ENCODE measurements at regions not wholly inside any gene's neighbourhood (a gene's known extent, or its start where the extent isn't known, plus 50 kb on each side); places are given as distances from the start of the nearest gene placed in this dataset.

DNA sequence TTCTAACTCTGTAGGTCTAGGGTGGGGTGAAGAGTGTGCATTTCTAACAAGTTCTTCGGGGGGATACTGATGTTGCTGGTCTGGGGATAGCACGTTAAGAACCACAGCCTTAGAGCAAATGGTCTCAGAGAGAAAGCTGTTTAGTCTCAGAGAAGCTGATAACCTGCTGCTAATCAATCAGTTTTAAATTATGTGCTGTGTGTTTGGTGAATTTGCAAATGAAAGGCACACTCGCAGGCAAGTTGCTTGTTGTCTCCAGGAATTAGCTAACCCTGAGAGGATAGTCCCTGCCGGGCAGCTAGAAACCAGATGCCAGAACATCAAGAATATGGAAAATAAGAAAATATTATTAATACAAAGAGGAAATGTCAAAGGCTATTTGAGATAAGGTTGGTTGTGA lies 79.2 kb downstream of the DMRT2 start:
- no peak overlapping the region for H3K4me3 ChIP-seq
- H3K9me3 ChIP-seq, result no peaks in the 10 kb centered on the region
- intact Hi-C loops (cut with DNase I; ENCODE audit: low total_unique reads), result no loop called here
- H3K36me3 ChIP-seq, result no peaks in the 10 kb centered on the region
- no peaks in the 10 kb centered on the region for H3K4me1 ChIP-seq
- H3K27ac ChIP-seq, result no peak overlapping the region
- TF ChIP-seq POLR2AphosphoS5 (IDR thresholded peaks at IDR 0.05), result no peak
- no peak for DNase-seq (ENCODE audit: low spot score in 2 of 2)
- H3K27me3 ChIP-seq, result no peaks in the 10 kb centered on the region

DNA sequence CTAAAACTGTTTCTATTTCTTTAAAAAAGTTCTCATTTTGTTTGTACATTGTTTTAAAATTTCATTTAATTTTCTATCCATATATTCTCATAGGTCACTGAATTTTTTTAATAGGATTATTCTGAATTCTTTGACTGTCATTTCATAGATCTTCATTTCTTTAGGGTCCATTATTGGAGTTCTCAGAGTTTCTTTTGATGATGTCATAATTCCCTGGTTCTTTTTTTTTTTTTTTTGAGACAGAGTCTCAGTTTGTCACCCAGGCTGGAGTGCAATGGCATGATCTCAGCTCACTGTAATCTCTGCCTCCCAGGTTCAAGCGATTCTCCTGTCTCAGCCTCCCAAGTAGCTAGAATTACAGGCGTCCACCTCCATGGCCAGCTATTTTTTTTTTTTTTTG lies 89.9 kb downstream of the DMRT2 start:
- Histone ChIP-seq H3K4me1 (no peaks in the 10 kb centered on the region), H3K27ac (no peak overlapping the region), H3K4me3 (no peak overlapping the region), H3K27me3 (no peaks in the 10 kb centered on the region), H3K36me3 (no peaks in the 10 kb centered on the region), H3K9me3 (peaks cover 4 to 20% of the 10 kb centered on the region in 2 donors)
- intact Hi-C loops (cut with DNase I; ENCODE audit: low total_unique reads), result no loop called here
- no peak for TF ChIP-seq POLR2AphosphoS5 (IDR thresholded peaks at IDR 0.05)
- TF ChIP-seq CTCF (IDR thresholded peaks at IDR 0.05), result no peak
- TF ChIP-seq POLR2A (IDR thresholded peaks at IDR 0.05), result no peak
- no peak for DNase-seq (ENCODE audit: low spot score in 2 of 2)

GRCh38 chr9:1151691-1152090 lies 101.5 kb downstream of the DMRT2 start:
- no peaks in the 10 kb centered on the region for H3K27me3 ChIP-seq
- H3K9me3 ChIP-seq, result no peaks in the 10 kb centered on the region
- intact Hi-C loops (cut with DNase I; ENCODE audit: low total_unique reads), result no loop called here
- no peaks in the 10 kb centered on the region for H3K36me3 ChIP-seq
- no peak overlapping the region for H3K27ac ChIP-seq
- no peak for DNase-seq (ENCODE audit: low spot score in 2 of 2)
- TF ChIP-seq CTCF (IDR thresholded peaks at IDR 0.05), result no peak
- no peak for TF ChIP-seq POLR2AphosphoS5 (IDR thresholded peaks at IDR 0.05)
- TF ChIP-seq POLR2A (IDR thresholded peaks at IDR 0.05), result no peak
- H3K4me3 ChIP-seq, result no peak overlapping the region
- no peaks in the 10 kb centered on the region for H3K4me1 ChIP-seq

GRCh38 chr9:1152171-1152570 lies 102.0 kb downstream of the DMRT2 start:
- intact Hi-C loops (cut with DNase I; ENCODE audit: low total_unique reads), result no loop called here
- H3K36me3 ChIP-seq, result no peaks in the 10 kb centered on the region
- no peaks in the 10 kb centered on the region for H3K9me3 ChIP-seq
- H3K4me3 ChIP-seq, result no peak overlapping the region
- H3K4me1 ChIP-seq, result no peaks in the 10 kb centered on the region
- no peaks in the 10 kb centered on the region for H3K27me3 ChIP-seq
- no peak for DNase-seq (ENCODE audit: low spot score in 2 of 2)
- H3K27ac ChIP-seq, result no peak overlapping the region
- TF ChIP-seq CTCF (IDR thresholded peaks at IDR 0.05) (no peak), POLR2A (IDR thresholded peaks at IDR 0.05) (no peak), POLR2AphosphoS5 (IDR thresholded peaks at IDR 0.05) (no peak)

DNA sequence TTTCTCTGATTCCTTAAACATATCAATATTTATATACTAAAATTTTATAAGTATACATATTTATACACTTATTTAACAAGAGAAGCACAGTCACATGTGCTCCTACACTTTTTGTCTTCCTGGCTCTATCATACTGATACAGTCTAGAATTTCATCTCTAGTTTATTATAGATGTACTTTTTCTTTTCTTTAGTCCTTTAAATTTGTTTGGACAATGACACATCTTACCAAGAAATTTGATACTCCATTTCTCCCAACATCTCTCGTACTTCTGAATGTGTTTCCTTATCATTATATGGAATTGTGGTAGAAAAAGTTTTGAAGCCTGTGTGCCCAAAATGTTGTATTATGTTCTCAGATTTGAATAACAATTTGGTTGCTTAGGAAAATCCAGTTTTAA lies 104.6 kb downstream of the DMRT2 start:
- Histone ChIP-seq H3K4me3 (no peak overlapping the region), H3K27ac (no peak overlapping the region), H3K4me1 (no peaks in the 10 kb centered on the region), H3K36me3 (no peaks in the 10 kb centered on the region), H3K27me3 (no peaks in the 10 kb centered on the region), H3K9me3 (no peaks in the 10 kb centered on the region)
- no peak for DNase-seq (ENCODE audit: low spot score in 2 of 2)
- no peak for TF ChIP-seq POLR2AphosphoS5 (IDR thresholded peaks at IDR 0.05)
- TF ChIP-seq POLR2A (IDR thresholded peaks at IDR 0.05), result no peak
- TF ChIP-seq CTCF (IDR thresholded peaks at IDR 0.05), result no peak
- intact Hi-C loops (cut with DNase I; ENCODE audit: low total_unique reads), result no loop called here

GRCh38 chr9:1155602-1156001 lies 105.4 kb downstream of the DMRT2 start:
- DNase-seq (ENCODE audit: low spot score in 2 of 2), result no peak
- Histone ChIP-seq H3K4me3 (no peak overlapping the region), H3K4me1 (no peaks in the 10 kb centered on the region), H3K9me3 (no peaks in the 10 kb centered on the region), H3K27me3 (no peaks in the 10 kb centered on the region), H3K36me3 (no peaks in the 10 kb centered on the region), H3K27ac (no peak overlapping the region)
- intact Hi-C loops (cut with DNase I; ENCODE audit: low total_unique reads), result no loop called here
- no peak for TF ChIP-seq CTCF (IDR thresholded peaks at IDR 0.05)
- TF ChIP-seq POLR2AphosphoS5 (IDR thresholded peaks at IDR 0.05), result no peak
- no peak for TF ChIP-seq POLR2A (IDR thresholded peaks at IDR 0.05)
